H4 (cell line): ENCODE measurements at regions not wholly inside any gene's neighbourhood (a gene's known extent, or its start where the extent isn't known, plus 50 kb on each side); places are given as distances from the start of the nearest gene placed in this dataset.
"Not testable (repeated sequence)": the region's sequence is repeated elsewhere in the genome, so short reads cannot be mapped to it uniquely, and the experiment has no call there.

ENCODE experiments used
- DNase-seq: peaks from one replicate; pipeline ENCODE4 v3.0.0-alpha.2; 2015; ENCODE audit warnings: low spot score

GRCh38 chr7:69309601-69310000 lies 288.7 kb upstream of the AUTS2 start:
- peak; percentile 33 for DNase-seq

- no peak for DNase-seq
Measured at GRCh38 chr7:69311489-69311888, 286.8 kb upstream of the AUTS2 start.

- DNase-seq: not testable (repeated sequence)
Measured at GRCh38 chr7:69313852-69314251, 284.4 kb upstream of the AUTS2 start.

GRCh38 chr7:69318794-69319193 lies 279.5 kb upstream of the AUTS2 start:
- DNase-seq: no peak

GRCh38 chr7:69328516-69328915 lies 269.8 kb upstream of the AUTS2 start:
- DNase-seq: no peak

- DNase-seq: no peak
Measured at GRCh38 chr7:69334701-69335100, 263.6 kb upstream of the AUTS2 start.

- DNase-seq: no peak
Measured at GRCh38 chr7:69335331-69335730, 262.9 kb upstream of the AUTS2 start.

GRCh38 chr7:69336976-69337375 lies 261.3 kb upstream of the AUTS2 start:
- no peak for DNase-seq

GRCh38 chr7:69338144-69338543 lies 260.1 kb upstream of the AUTS2 start:
- no peak for DNase-seq

- no peak for DNase-seq
Measured at GRCh38 chr7:69341288-69341687, 257.0 kb upstream of the AUTS2 start.

- DNase-seq: no peak
Measured at GRCh38 chr7:69342154-69342884, 256.0 kb upstream of the AUTS2 start.

GRCh38 chr7:69349291-69349690 lies 249.0 kb upstream of the AUTS2 start:
- no peak for DNase-seq

GRCh38 chr7:69358163-69358821 lies 240.0 kb upstream of the AUTS2 start:
- no peak for DNase-seq

- DNase-seq: peak; percentile 27
Measured at GRCh38 chr7:69359003-69359700, 239.1 kb upstream of the AUTS2 start.

- DNase-seq: no peak
Measured at GRCh38 chr7:69360913-69361312, 237.4 kb upstream of the AUTS2 start.

GRCh38 chr7:69363136-69363535 lies 235.1 kb upstream of the AUTS2 start:
- no peak for DNase-seq

GRCh38 chr7:69364813-69365643 lies 233.2 kb upstream of the AUTS2 start:
- DNase-seq: no peak

GRCh38 chr7:69365651-69366192 lies 232.6 kb upstream of the AUTS2 start:
- DNase-seq: peak; percentile 32

- DNase-seq: peak; percentile 35
Measured at GRCh38 chr7:69367780-69368179, 230.5 kb upstream of the AUTS2 start.

GRCh38 chr7:69373171-69374043 lies 224.9 kb upstream of the AUTS2 start:
- DNase-seq: peak; percentile 84

- peak; percentile 30 for DNase-seq
Measured at GRCh38 chr7:69374044-69374425, 224.2 kb upstream of the AUTS2 start.
